ENCODE measurements at regions not wholly inside any gene's neighbourhood (a gene's known extent, or its start where the extent isn't known, plus 50 kb on each side); places are given as distances from the start of the nearest gene placed in this dataset.

GRCh38 chr10:9024210-9024609, 969.7 kb downstream of the GATA3 start:
- no peak for FAIRE-seq
- no peaks in the 10 kb centered on the region for H3K27me3 Mint-ChIP-seq (ENCODE audit: low read depth, unreplicated experiment)

GRCh38 chr10:9028231-9028630, 973.7 kb downstream of the GATA3 start:
- no peak overlapping the region for H3K9ac ChIP-seq (ENCODE audit: low read length)
- no peak overlapping the region for H3K4me3 ChIP-seq (ENCODE audit: insufficient read depth, low read depth, low read length)
- no peaks in the 10 kb centered on the region for H3K36me3 Mint-ChIP-seq (ENCODE audit: low read depth, unreplicated experiment)

More at GRCh38 chr10:9024210-9024609, 969.7 kb downstream of the GATA3 start:
- no peak overlapping the region for H3K4me2 ChIP-seq (ENCODE audit: low read length)
- no peaks in the 10 kb centered on the region for H4K20me1 ChIP-seq (ENCODE audit: insufficient read depth, low read length)
- Mint-ChIP-seq H3K27ac (ENCODE audit: unreplicated experiment) (no peak overlapping the region), H3K4me1 (ENCODE audit: low read depth, unreplicated experiment) (no peaks in the 10 kb centered on the region), H3K9me3 (ENCODE audit: unreplicated experiment) (no peaks in the 10 kb centered on the region), H3K4me3 (ENCODE audit: unreplicated experiment) (no peak overlapping the region), H3K36me3 (ENCODE audit: low read depth, unreplicated experiment) (no peaks in the 10 kb centered on the region)
- H3K4me1 ChIP-seq (ENCODE audit: insufficient read depth, low read length) = no peaks in the 10 kb centered on the region
- H3K36me3 ChIP-seq (ENCODE audit: insufficient read depth, low read length) = no peaks in the 10 kb centered on the region
- H3K79me2 ChIP-seq (ENCODE audit: insufficient read depth, low read length) = no peaks in the 10 kb centered on the region
- no peak overlapping the region for H3K27ac ChIP-seq (ENCODE audit: low read depth, low read length)
- H3K4me3 ChIP-seq (ENCODE audit: insufficient read depth, low read depth, low read length) = no peak overlapping the region
- no peak overlapping the region for H2AFZ ChIP-seq (ENCODE audit: low read depth, low read length)
- DNase-seq (ENCODE audit: low read depth) = no peak
- no peaks in the 10 kb centered on the region for H3K9me3 ChIP-seq (ENCODE audit: insufficient read depth, low read depth, low read length)
- no peak overlapping the region for H3K9ac ChIP-seq (ENCODE audit: low read length)
- H3K27me3 ChIP-seq (ENCODE audit: insufficient read depth, low read length) = no peaks in the 10 kb centered on the region
- TF ChIP-seq, protein P1, sequence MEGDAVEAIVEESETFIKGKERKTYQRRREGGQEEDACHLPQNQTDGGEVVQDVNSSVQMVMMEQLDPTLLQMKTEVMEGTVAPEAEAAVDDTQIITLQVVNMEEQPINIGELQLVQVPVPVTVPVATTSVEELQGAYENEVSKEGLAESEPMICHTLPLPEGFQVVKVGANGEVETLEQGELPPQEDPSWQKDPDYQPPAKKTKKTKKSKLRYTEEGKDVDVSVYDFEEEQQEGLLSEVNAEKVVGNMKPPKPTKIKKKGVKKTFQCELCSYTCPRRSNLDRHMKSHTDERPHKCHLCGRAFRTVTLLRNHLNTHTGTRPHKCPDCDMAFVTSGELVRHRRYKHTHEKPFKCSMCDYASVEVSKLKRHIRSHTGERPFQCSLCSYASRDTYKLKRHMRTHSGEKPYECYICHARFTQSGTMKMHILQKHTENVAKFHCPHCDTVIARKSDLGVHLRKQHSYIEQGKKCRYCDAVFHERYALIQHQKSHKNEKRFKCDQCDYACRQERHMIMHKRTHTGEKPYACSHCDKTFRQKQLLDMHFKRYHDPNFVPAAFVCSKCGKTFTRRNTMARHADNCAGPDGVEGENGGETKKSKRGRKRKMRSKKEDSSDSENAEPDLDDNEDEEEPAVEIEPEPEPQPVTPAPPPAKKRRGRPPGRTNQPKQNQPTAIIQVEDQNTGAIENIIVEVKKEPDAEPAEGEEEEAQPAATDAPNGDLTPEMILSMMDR (IDR thresholded peaks at IDR 0.05; ENCODE audit: insufficient read depth, low read depth, low read length) = no peak
- TF ChIP-seq EZH2 (IDR thresholded peaks at IDR 0.05; ENCODE audit: insufficient read depth, low read length) = no peak

DNA sequence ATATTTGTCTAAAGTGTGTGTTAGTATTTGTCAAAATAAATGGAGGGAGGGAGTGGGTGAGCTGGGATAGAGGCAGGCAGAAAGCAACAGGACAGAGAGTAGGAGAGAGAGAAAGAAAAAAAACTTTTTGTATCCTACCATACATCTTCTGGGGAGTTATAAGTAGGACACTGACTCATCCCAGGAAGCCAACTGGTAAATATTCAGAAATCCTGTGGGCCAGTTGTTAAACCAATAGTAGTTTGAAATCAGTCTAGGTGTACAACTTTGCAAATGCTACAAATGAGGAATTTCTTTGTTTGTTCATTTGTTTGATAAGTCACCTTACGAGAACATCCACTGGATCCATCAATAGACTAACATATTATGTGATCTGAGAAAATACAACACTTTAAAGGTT, 980.9 kb downstream of the GATA3 start:
- H2AFZ ChIP-seq (ENCODE audit: low read depth, low read length) = no peak overlapping the region
- H3K27me3 ChIP-seq (ENCODE audit: insufficient read depth, low read length) = no peaks in the 10 kb centered on the region
- Mint-ChIP-seq H3K9me3 (ENCODE audit: unreplicated experiment) (no peaks in the 10 kb centered on the region), H3K27me3 (ENCODE audit: low read depth, unreplicated experiment) (no peaks in the 10 kb centered on the region), H3K4me1 (ENCODE audit: low read depth, unreplicated experiment) (peaks cover 2% of the 10 kb centered on the region), H3K36me3 (ENCODE audit: low read depth, unreplicated experiment) (no peaks in the 10 kb centered on the region), H3K27ac (ENCODE audit: unreplicated experiment) (peak overlapping the region; percentile 83), H3K4me3 (ENCODE audit: unreplicated experiment) (no peak overlapping the region)
- no peaks in the 10 kb centered on the region for H3K9me3 ChIP-seq (ENCODE audit: insufficient read depth, low read depth, low read length)
- no peaks in the 10 kb centered on the region for H3K79me2 ChIP-seq (ENCODE audit: insufficient read depth, low read length)
- no peaks in the 10 kb centered on the region for H3K4me1 ChIP-seq (ENCODE audit: insufficient read depth, low read length)
- no peak overlapping the region for H3K9ac ChIP-seq (ENCODE audit: low read length)
- H3K27ac ChIP-seq (ENCODE audit: low read depth, low read length) = no peak overlapping the region
- DNase-seq (ENCODE audit: low read depth) (no peak), FAIRE-seq (no peak)
- H3K36me3 ChIP-seq (ENCODE audit: insufficient read depth, low read length) = no peaks in the 10 kb centered on the region
- no peak overlapping the region for H3K4me2 ChIP-seq (ENCODE audit: low read length)
- TF ChIP-seq, protein P1 (IDR thresholded peaks at IDR 0.05; ENCODE audit: insufficient read depth, low read depth, low read length) = no peak
- no peak for TF ChIP-seq EZH2 (IDR thresholded peaks at IDR 0.05; ENCODE audit: insufficient read depth, low read length)
- no peak overlapping the region for H3K4me3 ChIP-seq (ENCODE audit: insufficient read depth, low read depth, low read length)
- H4K20me1 ChIP-seq (ENCODE audit: insufficient read depth, low read length) = no peaks in the 10 kb centered on the region

More at GRCh38 chr10:9028231-9028630, 973.7 kb downstream of the GATA3 start:
- Histone ChIP-seq H3K4me2 (ENCODE audit: low read length) (no peak overlapping the region), H3K27me3 (ENCODE audit: insufficient read depth, low read length) (no peaks in the 10 kb centered on the region), H4K20me1 (ENCODE audit: insufficient read depth, low read length) (no peaks in the 10 kb centered on the region), H3K27ac (ENCODE audit: low read depth, low read length) (no peak overlapping the region), H3K36me3 (ENCODE audit: insufficient read depth, low read length) (no peaks in the 10 kb centered on the region), H3K9me3 (ENCODE audit: insufficient read depth, low read depth, low read length) (no peaks in the 10 kb centered on the region), H3K4me1 (ENCODE audit: insufficient read depth, low read length) (no peaks in the 10 kb centered on the region), H2AFZ (ENCODE audit: low read depth, low read length) (no peak overlapping the region), H3K79me2 (ENCODE audit: insufficient read depth, low read length) (no peaks in the 10 kb centered on the region)
- FAIRE-seq = no peak
- Mint-ChIP-seq H3K4me3 (ENCODE audit: unreplicated experiment) (no peak overlapping the region), H3K9me3 (ENCODE audit: unreplicated experiment) (no peaks in the 10 kb centered on the region), H3K27me3 (ENCODE audit: low read depth, unreplicated experiment) (no peaks in the 10 kb centered on the region), H3K27ac (ENCODE audit: unreplicated experiment) (no peak overlapping the region), H3K4me1 (ENCODE audit: low read depth, unreplicated experiment) (no peaks in the 10 kb centered on the region)
- no peak for TF ChIP-seq EZH2 (IDR thresholded peaks at IDR 0.05; ENCODE audit: insufficient read depth, low read length)
- TF ChIP-seq, protein P1 (IDR thresholded peaks at IDR 0.05; ENCODE audit: insufficient read depth, low read depth, low read length) = no peak
- no peak for DNase-seq (ENCODE audit: low read depth)
